ENCODE measurements at regions not wholly inside any gene's neighbourhood (a gene's known extent, or its start where the extent isn't known, plus 50 kb on each side); places are given as distances from the start of the nearest gene placed in this dataset.
"Not testable (repeated sequence)": the region's sequence is repeated elsewhere in the genome, so short reads cannot be mapped to it uniquely, and the experiment has no call there.

- not testable (repeated sequence) for TF ChIP-seq CTCF (conservative IDR thresholded peaks at IDR 0.05; ENCODE audit: low read length); EZH2phosphoT487 (IDR thresholded peaks at IDR 0.05; ENCODE audit: borderline replicate concordance, low read depth, low read length)
These were observed 89.8 kb downstream of the KCNJ18 start for GRCh38 chr17:21782107-21782506.
